ENCODE measurements at regions not wholly inside any gene's neighbourhood (a gene's known extent, or its start where the extent isn't known, plus 50 kb on each side); places are given as distances from the start of the nearest gene placed in this dataset.

GRCh38 chr16:59330019-59330670 lies 596.0 kb upstream of the GOT2 start:
- no peak for DNase-seq
- no peak overlapping the region for H3K4me3 ChIP-seq
- no peaks in the 10 kb centered on the region for H3K27me3 ChIP-seq (replicated peaks in 1 of 7)
- intact Hi-C loops (cut with DNase I; ENCODE audit: low total_unique reads), result no loop called here
- H3K9me3 ChIP-seq, result peaks cover 0 to 5% (median 0%) of the 10 kb centered on the region in 8 donors
- no peaks in the 10 kb centered on the region for H3K36me3 ChIP-seq
- no peak overlapping the region for H3K27ac ChIP-seq
- whole genome bisulfite sequencing, 5 donors, result 68 to 93% (median 92%) methylated on average over 2 of the region's 2 CpGs
- H3K4me1 ChIP-seq, result no peaks in the 10 kb centered on the region
- TF ChIP-seq POLR2A (IDR thresholded peaks at IDR 0.05) (no peak), POLR2AphosphoS5 (IDR thresholded peaks at IDR 0.05) (no peak)
- TF ChIP-seq, protein P1, sequence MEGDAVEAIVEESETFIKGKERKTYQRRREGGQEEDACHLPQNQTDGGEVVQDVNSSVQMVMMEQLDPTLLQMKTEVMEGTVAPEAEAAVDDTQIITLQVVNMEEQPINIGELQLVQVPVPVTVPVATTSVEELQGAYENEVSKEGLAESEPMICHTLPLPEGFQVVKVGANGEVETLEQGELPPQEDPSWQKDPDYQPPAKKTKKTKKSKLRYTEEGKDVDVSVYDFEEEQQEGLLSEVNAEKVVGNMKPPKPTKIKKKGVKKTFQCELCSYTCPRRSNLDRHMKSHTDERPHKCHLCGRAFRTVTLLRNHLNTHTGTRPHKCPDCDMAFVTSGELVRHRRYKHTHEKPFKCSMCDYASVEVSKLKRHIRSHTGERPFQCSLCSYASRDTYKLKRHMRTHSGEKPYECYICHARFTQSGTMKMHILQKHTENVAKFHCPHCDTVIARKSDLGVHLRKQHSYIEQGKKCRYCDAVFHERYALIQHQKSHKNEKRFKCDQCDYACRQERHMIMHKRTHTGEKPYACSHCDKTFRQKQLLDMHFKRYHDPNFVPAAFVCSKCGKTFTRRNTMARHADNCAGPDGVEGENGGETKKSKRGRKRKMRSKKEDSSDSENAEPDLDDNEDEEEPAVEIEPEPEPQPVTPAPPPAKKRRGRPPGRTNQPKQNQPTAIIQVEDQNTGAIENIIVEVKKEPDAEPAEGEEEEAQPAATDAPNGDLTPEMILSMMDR (IDR thresholded peaks at IDR 0.05 in 8 of 11, conservative IDR thresholded peaks at IDR 0.05 in 3 of 11), result no peak

- no peak for DNase-seq
- TF ChIP-seq POLR2A (IDR thresholded peaks at IDR 0.05), result no peak
- TF ChIP-seq, protein P1 (IDR thresholded peaks at IDR 0.05 in 8 of 11, conservative IDR thresholded peaks at IDR 0.05 in 3 of 11), result no peak
- no peak for TF ChIP-seq POLR2AphosphoS5 (IDR thresholded peaks at IDR 0.05)
- WGBS, 5 donors, result 58 to 82% (median 74%) methylated on average over 2 of the region's 2 CpGs
These were observed 594.8 kb upstream of the GOT2 start for GRCh38 chr16:59328961-59329360.

GRCh38 chr16:59327894-59328293 lies 593.8 kb upstream of the GOT2 start:
- Histone ChIP-seq H3K4me1 (no peaks in the 10 kb centered on the region), H3K27me3 (replicated peaks in 1 of 7) (no peaks in the 10 kb centered on the region), H3K36me3 (no peaks in the 10 kb centered on the region), H3K27ac (no peak overlapping the region), H3K4me3 (no peak overlapping the region), H3K9me3 (peaks cover 0 to 5% (median 0%) of the 10 kb centered on the region in 8 donors)
- intact Hi-C loops (cut with DNase I; ENCODE audit: low total_unique reads), result no loop called here
- no peak for DNase-seq
- TF ChIP-seq, protein P1 (IDR thresholded peaks at IDR 0.05 in 8 of 11, conservative IDR thresholded peaks at IDR 0.05 in 3 of 11), result no peak
- no peak for TF ChIP-seq POLR2A (IDR thresholded peaks at IDR 0.05)
- no peak for TF ChIP-seq POLR2AphosphoS5 (IDR thresholded peaks at IDR 0.05)
- WGBS, 5 donors, result 91 to 94% (median 93%) methylated on average over 3 of the region's 3 CpGs

More at GRCh38 chr16:59328961-59329360, 594.8 kb upstream of the GOT2 start:
- Histone ChIP-seq H3K9me3 (peaks cover 0 to 5% (median 0%) of the 10 kb centered on the region in 8 donors), H3K4me3 (no peak overlapping the region), H3K36me3 (no peaks in the 10 kb centered on the region), H3K4me1 (no peaks in the 10 kb centered on the region), H3K27ac (no peak overlapping the region), H3K27me3 (replicated peaks in 1 of 7) (no peaks in the 10 kb centered on the region)
- intact Hi-C loops (cut with DNase I; ENCODE audit: low total_unique reads), result no loop called here

- no peaks in the 10 kb centered on the region for H3K4me1 ChIP-seq
- no peak overlapping the region for H3K27ac ChIP-seq
- H3K4me3 ChIP-seq, result no peak overlapping the region
- H3K9me3 ChIP-seq, result peaks cover 0 to 5% (median 0%) of the 10 kb centered on the region in 8 donors
- intact Hi-C loops (cut with DNase I; ENCODE audit: low total_unique reads), result no loop called here
- DNase-seq, result no peak
- no peaks in the 10 kb centered on the region for H3K27me3 ChIP-seq (replicated peaks in 1 of 7)
- no peaks in the 10 kb centered on the region for H3K36me3 ChIP-seq
- TF ChIP-seq POLR2AphosphoS5 (IDR thresholded peaks at IDR 0.05), result no peak
- TF ChIP-seq, protein P1 (IDR thresholded peaks at IDR 0.05 in 8 of 11, conservative IDR thresholded peaks at IDR 0.05 in 3 of 11), result no peak
- TF ChIP-seq POLR2A (IDR thresholded peaks at IDR 0.05), result no peak
- 42 to 80% (median 62%) methylated on average over 2 of the region's 2 CpGs for WGBS, 5 donors
These were observed 592.8 kb upstream of the GOT2 start for GRCh38 chr16:59326955-59327354.
